ENCODE measurements at regions not wholly inside any gene's neighbourhood (a gene's known extent, or its start where the extent isn't known, plus 50 kb on each side); places are given as distances from the start of the nearest gene placed in this dataset.
A peak's percentile ranks its signal among the peaks of the same experiment; 100 is the strongest.

- DNase-seq: no peak
- Mint-ChIP-seq H3K4me1 (peaks cover 2% of the 10 kb centered on the region), H3K4me3 (no peak overlapping the region), H3K36me3 (ENCODE audit: low read depth) (no peaks in the 10 kb centered on the region), H3K9me3 (no peaks in the 10 kb centered on the region), H3K27ac (no peak overlapping the region), H3K27me3 (ENCODE audit: insufficient read depth) (no peaks in the 10 kb centered on the region)
- no peak overlapping the region for H3K9ac ChIP-seq (ENCODE audit: extremely low read depth, low read length, poor library complexity, severe bottlenecking)
- H3K4me3 ChIP-seq (ENCODE audit: low read length): no peak overlapping the region
- no peaks in the 10 kb centered on the region for H3K27me3 ChIP-seq (ENCODE audit: control insufficient read depth, insufficient read depth, low read length, poor library complexity, severe bottlenecking)
- TF ChIP-seq CTCF (conservative IDR thresholded peaks at IDR 0.05): peak; percentile 46
- no peaks in the 10 kb centered on the region for H3K36me3 ChIP-seq (ENCODE audit: control insufficient read depth, insufficient read depth, low read length)
- no peaks in the 10 kb centered on the region for H3K9me3 ChIP-seq (ENCODE audit: control insufficient read depth, low read length)
- 88% methylated on average over 1 of the region's 1 CpG; no CpG with 5 or more reads in 1 of the 2 experiments for WGBS, 2 experiments (ENCODE audit: insufficient coverage in 1 of 2, insufficient read length in 1 of 2)
- H3K27ac ChIP-seq (ENCODE audit: low read depth, low read length): no peak overlapping the region
- no peaks in the 10 kb centered on the region for H3K4me1 ChIP-seq (ENCODE audit: control insufficient read depth, insufficient read depth, low read length)
Observed at GRCh38 chr5:167888393-167888792, 403.1 kb upstream of the WWC1 start.

DNA sequence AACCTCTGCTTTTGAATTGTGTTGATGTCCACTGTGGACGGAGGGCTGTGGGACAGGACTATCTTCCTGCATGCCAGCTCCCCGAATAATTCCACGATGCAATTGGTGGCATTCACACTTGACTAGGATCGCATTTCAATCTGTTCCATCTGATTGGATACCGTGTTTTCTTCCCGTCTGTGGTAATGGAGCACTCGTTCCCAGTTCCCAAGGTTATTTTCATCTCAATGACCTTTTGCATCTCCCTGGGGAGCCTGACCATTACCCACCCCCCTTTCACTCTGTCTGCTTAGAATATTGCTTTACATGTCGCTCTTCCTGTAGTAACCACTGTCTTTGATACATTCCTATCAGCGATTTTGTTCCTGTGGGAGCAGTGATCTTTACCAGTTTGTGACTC, 402.2 kb upstream of the WWC1 start:
- TF ChIP-seq CTCF (conservative IDR thresholded peaks at IDR 0.05): no peak
- Mint-ChIP-seq H3K9me3 (no peaks in the 10 kb centered on the region), H3K27me3 (ENCODE audit: insufficient read depth) (no peaks in the 10 kb centered on the region)

DNA sequence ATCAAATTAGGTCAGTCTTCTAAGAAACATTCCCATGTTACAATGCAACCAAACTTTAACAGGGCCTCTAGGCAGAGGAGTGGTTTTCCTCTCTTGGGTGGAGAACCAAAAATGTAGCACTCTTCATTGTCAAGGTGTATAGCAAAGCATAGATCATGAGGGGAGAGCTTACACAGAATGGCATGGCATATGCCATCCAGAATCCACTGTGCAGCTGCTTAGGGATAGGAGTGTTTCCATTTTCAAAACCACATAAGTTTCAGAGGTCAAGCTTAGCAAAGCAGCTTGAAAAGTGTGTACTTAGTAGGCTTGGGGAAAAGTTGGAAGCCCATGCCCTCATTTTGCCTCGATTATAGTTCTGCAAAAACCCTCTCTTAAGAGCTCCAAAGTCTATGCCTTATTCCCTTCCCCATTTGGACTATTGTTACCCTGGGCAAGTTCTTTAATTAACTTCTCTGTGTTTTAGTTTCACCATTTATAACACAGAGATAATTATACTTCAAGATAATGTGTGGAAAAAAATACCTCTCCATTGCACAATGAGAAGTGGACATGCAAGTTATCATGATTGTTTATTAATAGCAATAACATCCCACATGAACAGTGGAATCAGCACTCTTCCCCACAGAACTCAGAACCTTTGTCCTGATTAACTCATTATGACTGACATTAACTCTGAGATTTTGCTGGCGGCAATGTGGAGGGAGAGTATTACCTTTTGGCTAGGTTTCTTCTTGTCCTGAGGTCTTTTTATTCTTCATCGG, 398.9 kb upstream of the WWC1 start:
- no peaks in the 10 kb centered on the region for H3K4me1 ChIP-seq (ENCODE audit: control insufficient read depth, insufficient read depth, low read length)
- H3K9ac ChIP-seq (ENCODE audit: extremely low read depth, low read length, poor library complexity, severe bottlenecking): no peak overlapping the region

More for the DNA sequence above, 402.2 kb upstream of the WWC1 start:
- Histone ChIP-seq H3K4me3 (ENCODE audit: low read length) (no peak overlapping the region), H3K36me3 (ENCODE audit: control insufficient read depth, insufficient read depth, low read length) (no peaks in the 10 kb centered on the region), H3K4me1 (ENCODE audit: control insufficient read depth, insufficient read depth, low read length) (no peaks in the 10 kb centered on the region), H3K27me3 (ENCODE audit: control insufficient read depth, insufficient read depth, low read length, poor library complexity, severe bottlenecking) (no peaks in the 10 kb centered on the region), H3K9me3 (ENCODE audit: control insufficient read depth, low read length) (no peaks in the 10 kb centered on the region), H3K27ac (ENCODE audit: low read depth, low read length) (no peak overlapping the region), H3K9ac (ENCODE audit: extremely low read depth, low read length, poor library complexity, severe bottlenecking) (no peak overlapping the region)
- H3K36me3 Mint-ChIP-seq (ENCODE audit: low read depth): no peaks in the 10 kb centered on the region
- DNase-seq: no peak
- no peak overlapping the region for H3K27ac Mint-ChIP-seq
- H3K4me1 Mint-ChIP-seq: peaks cover 2% of the 10 kb centered on the region
- H3K4me3 Mint-ChIP-seq: no peak overlapping the region
- WGBS, 2 experiments (ENCODE audit: insufficient coverage in 1 of 2, insufficient read length in 1 of 2): 77 to 78% methylated on average over 7 to 9 of the region's 9 CpGs

More for the DNA sequence above, 398.9 kb upstream of the WWC1 start:
- Mint-ChIP-seq H3K9me3 (no peaks in the 10 kb centered on the region), H3K4me3 (no peak overlapping the region), H3K27ac (no peak overlapping the region), H3K27me3 (ENCODE audit: insufficient read depth) (peaks cover 4% of the 10 kb centered on the region), H3K36me3 (ENCODE audit: low read depth) (no peaks in the 10 kb centered on the region), H3K4me1 (peaks cover 2% of the 10 kb centered on the region)
- Histone ChIP-seq H3K4me3 (ENCODE audit: low read length) (no peak overlapping the region), H3K9me3 (ENCODE audit: control insufficient read depth, low read length) (no peaks in the 10 kb centered on the region), H3K36me3 (ENCODE audit: control insufficient read depth, insufficient read depth, low read length) (no peaks in the 10 kb centered on the region), H3K27me3 (ENCODE audit: control insufficient read depth, insufficient read depth, low read length, poor library complexity, severe bottlenecking) (no peaks in the 10 kb centered on the region), H3K27ac (ENCODE audit: low read depth, low read length) (no peak overlapping the region)
- no peak for DNase-seq
- no peak for TF ChIP-seq CTCF (conservative IDR thresholded peaks at IDR 0.05)
- WGBS, 2 experiments (ENCODE audit: insufficient coverage in 1 of 2, insufficient read length in 1 of 2): 94 to 100% methylated on average over 3 of the region's 3 CpGs

Data from endodermal cell (in vitro differentiated cells).